ENCODE measurements at regions not wholly inside any gene's neighbourhood (a gene's known extent, or its start where the extent isn't known, plus 50 kb on each side); places are given as distances from the start of the nearest gene placed in this dataset.

GRCh38 chr6:3594201-3594600 is 137.4 kb upstream of the SLC22A23 start:
- no peak for FAIRE-seq
- DNase-seq (ENCODE audit: insufficient read length, low spot score): no peak
- no peak for TF ChIP-seq CTCF (IDR thresholded peaks at IDR 0.05; ENCODE audit: insufficient read depth, missing control alignments)

GRCh38 chr6:3593161-3593560 is 136.3 kb upstream of the SLC22A23 start:
- DNase-seq (ENCODE audit: insufficient read length, low spot score) (no peak), FAIRE-seq (no peak)
- no peak for TF ChIP-seq CTCF (IDR thresholded peaks at IDR 0.05; ENCODE audit: insufficient read depth, missing control alignments)

- FAIRE-seq: no peak
- TF ChIP-seq CTCF (IDR thresholded peaks at IDR 0.05; ENCODE audit: insufficient read depth, missing control alignments): no peak
- no peak for DNase-seq (ENCODE audit: insufficient read length, low spot score)
These were observed 135.6 kb upstream of the SLC22A23 start for GRCh38 chr6:3592371-3592941.

- FAIRE-seq: no peak
- no peak for TF ChIP-seq CTCF (IDR thresholded peaks at IDR 0.05; ENCODE audit: insufficient read depth, missing control alignments)
- DNase-seq (ENCODE audit: insufficient read length, low spot score): no peak
These were observed 135.1 kb upstream of the SLC22A23 start for GRCh38 chr6:3591970-3592369.

- no peak for TF ChIP-seq CTCF (IDR thresholded peaks at IDR 0.05; ENCODE audit: insufficient read depth, missing control alignments)
- no peak for DNase-seq (ENCODE audit: insufficient read length, low spot score)
- no peak for FAIRE-seq
These were observed 130.8 kb upstream of the SLC22A23 start for GRCh38 chr6:3587660-3588059.

GRCh38 chr6:3585320-3585935 is 128.6 kb upstream of the SLC22A23 start:
- no peak for TF ChIP-seq CTCF (IDR thresholded peaks at IDR 0.05; ENCODE audit: insufficient read depth, missing control alignments)
- FAIRE-seq (no peak), DNase-seq (ENCODE audit: insufficient read length, low spot score) (no peak)

- TF ChIP-seq CTCF (IDR thresholded peaks at IDR 0.05; ENCODE audit: insufficient read depth, missing control alignments): no peak
- DNase-seq (ENCODE audit: insufficient read length, low spot score) (no peak), FAIRE-seq (no peak)
These were observed 127.8 kb upstream of the SLC22A23 start for GRCh38 chr6:3584606-3585005.
